Mesothelial cell of epicardium (in vitro differentiated cells): ENCODE measurements at regions not wholly inside any gene's neighbourhood (a gene's known extent, or its start where the extent isn't known, plus 50 kb on each side); places are given as distances from the start of the nearest gene placed in this dataset.
"Not testable (repeated sequence)": the region's sequence is repeated elsewhere in the genome, so short reads cannot be mapped to it uniquely, and the experiment has no call there.

Experiments
- DNase-seq, 2 experiments: peaks; one replicate each; pipeline ENCODE4 v3.0.0; 2021; ENCODE audit warnings: low spot score in 2 of 2; ENCODE audit not compliant: unreplicated experiment in 2 of 2
- H3K27ac Mint-ChIP-seq: 2 replicates; pipeline ENCODE4 v1.8.0; 2021; ENCODE audit warnings: mixed read lengths
- H3K27me3 Mint-ChIP-seq: 2 replicates; pipeline ENCODE4 v1.8.0; 2021; ENCODE audit warnings: low read depth, mixed read lengths
- H3K36me3 Mint-ChIP-seq: 2 replicates; pipeline ENCODE4 v1.8.0; 2021; ENCODE audit warnings: mixed read lengths
- H3K4me1 Mint-ChIP-seq: 2 replicates; pipeline ENCODE4 v1.8.0; 2021; ENCODE audit warnings: mixed read lengths
- H3K4me3 Mint-ChIP-seq: 2 replicates; pipeline ENCODE4 v1.8.0; 2021; ENCODE audit warnings: mild to moderate bottlenecking, moderate library complexity, mixed read lengths
- H3K9me3 Mint-ChIP-seq: 2 replicates; pipeline ENCODE4 v1.8.0; 2021; ENCODE audit warnings: mixed read lengths
- CTCF ChIP-seq: fragments of 200-600 bp; sonication (generic); IDR thresholded peaks from one replicate; pipeline ENCODE4 v1.5.0; 2021; ENCODE audit warnings: antibody characterized with exemption; ENCODE audit not compliant: unreplicated experiment

- peaks cover 17% of the 10 kb centered on the region for H3K4me1 Mint-ChIP-seq
- no peak for DNase-seq
- no peaks in the 10 kb centered on the region for H3K9me3 Mint-ChIP-seq
- H3K4me3 Mint-ChIP-seq = no peak overlapping the region
- H3K27ac Mint-ChIP-seq = no peak overlapping the region
- peaks cover 2% of the 10 kb centered on the region for H3K36me3 Mint-ChIP-seq
- H3K27me3 Mint-ChIP-seq = no peaks in the 10 kb centered on the region
- no peak for TF ChIP-seq CTCF
Observed at GRCh38 chr4:151522866-151523519, 114.0 kb downstream of the FHIP1A start.

GRCh38 chr4:151524610-151525009 lies 115.6 kb downstream of the FHIP1A start:
- no peak for DNase-seq
- Mint-ChIP-seq H3K9me3 (no peaks in the 10 kb centered on the region), H3K27me3 (no peaks in the 10 kb centered on the region), H3K4me1 (peaks cover 17% of the 10 kb centered on the region), H3K36me3 (peaks cover 2% of the 10 kb centered on the region), H3K4me3 (no peak overlapping the region), H3K27ac (no peak overlapping the region)
- no peak for TF ChIP-seq CTCF

DNA sequence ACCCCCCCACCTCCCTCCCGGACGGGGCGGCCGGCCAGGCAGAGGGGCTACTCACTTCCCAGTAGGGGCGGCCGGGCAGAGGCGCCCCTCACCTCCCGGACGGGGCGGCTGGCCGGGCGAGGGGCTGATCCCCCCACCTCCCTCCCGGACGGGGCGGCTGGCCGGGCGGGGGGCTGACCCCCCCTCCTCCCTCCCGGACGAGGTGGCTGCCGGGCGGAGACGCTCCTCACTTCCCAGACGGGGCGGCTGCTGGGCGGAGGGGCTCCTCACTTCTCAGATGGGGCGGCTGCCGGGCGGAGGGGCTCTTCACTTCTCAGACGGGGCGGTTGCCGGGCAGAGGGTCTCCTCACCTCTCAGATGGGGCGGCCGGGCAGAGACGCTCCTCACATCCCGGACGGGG lies 117.5 kb downstream of the FHIP1A start:
- not testable (repeated sequence) for H3K4me3 Mint-ChIP-seq, DNase-seq, H3K9me3 Mint-ChIP-seq, H3K27me3 Mint-ChIP-seq, H3K36me3 Mint-ChIP-seq, H3K27ac Mint-ChIP-seq
- peaks cover 19% of the 10 kb centered on the region for H3K4me1 Mint-ChIP-seq

- H3K27me3 Mint-ChIP-seq = no peaks in the 10 kb centered on the region
- no peak for TF ChIP-seq CTCF
- peaks cover 2% of the 10 kb centered on the region for H3K36me3 Mint-ChIP-seq
- no peaks in the 10 kb centered on the region for H3K9me3 Mint-ChIP-seq
- DNase-seq = no peak
- no peak overlapping the region for H3K4me3 Mint-ChIP-seq
- H3K4me1 Mint-ChIP-seq = peaks cover 13% of the 10 kb centered on the region
- H3K27ac Mint-ChIP-seq = no peak overlapping the region
Observed at GRCh38 chr4:151527699-151528098, 118.7 kb downstream of the FHIP1A start.

DNA sequence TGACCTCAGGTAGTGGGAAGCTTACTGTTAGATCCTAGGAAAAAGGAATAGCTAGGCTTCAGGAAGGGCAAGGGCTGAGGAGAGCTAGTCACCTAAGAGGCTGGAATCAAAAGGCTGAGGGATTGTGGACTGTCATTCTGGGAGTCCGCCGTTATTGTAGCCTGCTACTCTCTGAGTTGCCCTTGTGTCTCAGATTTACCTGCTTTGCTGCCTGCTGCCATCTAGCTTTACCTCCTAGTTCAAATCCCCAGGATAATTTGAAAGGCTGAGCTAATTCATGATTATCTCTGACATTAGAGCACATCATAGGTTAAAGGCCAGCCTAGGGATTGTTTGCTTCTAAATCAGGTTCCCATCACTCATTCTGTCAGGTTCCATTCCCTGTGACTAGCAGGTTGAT lies 120.2 kb downstream of the FHIP1A start:
- Mint-ChIP-seq H3K4me1 (peaks cover 9% of the 10 kb centered on the region), H3K27ac (no peak overlapping the region), H3K4me3 (no peak overlapping the region), H3K27me3 (no peaks in the 10 kb centered on the region), H3K36me3 (peaks cover 2% of the 10 kb centered on the region), H3K9me3 (no peaks in the 10 kb centered on the region)
- TF ChIP-seq CTCF = no peak
- DNase-seq = no peak

GRCh38 chr4:151530230-151530629 lies 121.3 kb downstream of the FHIP1A start:
- H3K9me3 Mint-ChIP-seq = no peaks in the 10 kb centered on the region
- no peaks in the 10 kb centered on the region for H3K27me3 Mint-ChIP-seq
- no peak for TF ChIP-seq CTCF
- peaks cover 2% of the 10 kb centered on the region for H3K4me1 Mint-ChIP-seq
- H3K36me3 Mint-ChIP-seq = peaks cover under 1% of the 10 kb centered on the region
- DNase-seq = no peak
- H3K27ac Mint-ChIP-seq = no peak overlapping the region
- H3K4me3 Mint-ChIP-seq = no peak overlapping the region
